Midbrain (tissue), 1 donor: ENCODE measurements at regions not wholly inside any gene's neighbourhood (a gene's known extent, or its start where the extent isn't known, plus 50 kb on each side); places are given as distances from the start of the nearest gene placed in this dataset.

Source experiments
- DNase-seq: peaks from one replicate; lab custom pipeline; 2025; lab: John Stamatoyannopoulos, UW

DNA sequence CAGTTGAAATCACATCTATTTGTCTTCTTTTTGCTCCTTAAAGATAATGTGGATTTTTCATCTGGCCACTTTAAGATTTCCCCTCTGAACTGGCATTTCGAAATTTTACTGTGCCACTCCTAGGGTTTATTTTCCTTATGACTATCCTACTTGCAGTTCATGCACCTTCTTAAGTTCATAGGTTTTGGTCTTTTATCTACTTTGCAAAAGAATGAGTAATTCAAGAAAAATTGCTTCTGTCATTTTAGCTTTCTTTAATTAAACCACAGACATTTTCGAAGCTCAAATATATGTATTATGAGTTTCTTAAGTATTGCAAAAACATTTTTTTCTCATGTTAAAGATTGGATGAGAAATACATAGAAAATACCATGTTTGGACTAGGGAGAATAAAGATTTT lies 1244.8 kb upstream of the TMPRSS15 start:
- no peak for DNase-seq

DNA sequence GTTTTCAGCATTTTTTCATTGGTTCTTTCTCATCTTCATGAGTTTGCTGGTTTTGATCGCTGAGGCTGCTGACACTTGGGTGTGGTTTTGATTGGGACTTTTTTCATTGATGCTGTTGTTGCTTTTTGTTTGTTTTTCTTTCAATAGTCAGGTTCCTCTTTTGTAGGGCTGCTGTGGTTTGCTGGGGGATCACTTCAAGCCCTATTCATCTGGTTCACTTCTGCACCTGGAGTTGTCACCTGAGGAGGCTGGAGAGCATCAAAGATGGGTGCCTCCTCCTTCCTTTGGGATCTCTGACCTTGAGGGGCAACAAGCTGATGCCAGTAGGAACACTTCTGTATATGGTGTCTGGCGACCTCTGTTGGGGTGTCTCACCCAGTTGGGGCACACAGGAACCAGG lies 1279.9 kb upstream of the TMPRSS15 start:
- no peak for DNase-seq

DNA sequence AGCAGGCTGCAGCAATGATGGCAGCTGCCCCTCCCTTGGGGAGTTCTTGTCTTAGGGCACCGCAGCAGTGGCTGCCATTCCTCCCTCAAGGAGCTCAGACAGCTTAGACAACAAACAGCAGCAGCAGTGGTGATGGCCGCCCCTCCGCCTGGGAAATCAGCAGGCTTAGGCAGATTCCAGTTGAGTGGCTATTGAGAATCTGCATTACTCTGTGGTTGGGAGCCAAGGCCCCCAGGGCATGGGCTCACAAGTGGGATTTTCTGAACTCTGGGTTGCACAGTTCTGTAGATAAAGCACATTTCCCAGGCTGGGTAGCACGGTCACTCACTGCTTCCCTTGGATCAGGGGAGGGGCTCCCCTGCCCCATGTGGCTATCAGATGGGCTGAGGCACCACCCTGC lies 1280.7 kb upstream of the TMPRSS15 start:
- no peak for DNase-seq

DNA sequence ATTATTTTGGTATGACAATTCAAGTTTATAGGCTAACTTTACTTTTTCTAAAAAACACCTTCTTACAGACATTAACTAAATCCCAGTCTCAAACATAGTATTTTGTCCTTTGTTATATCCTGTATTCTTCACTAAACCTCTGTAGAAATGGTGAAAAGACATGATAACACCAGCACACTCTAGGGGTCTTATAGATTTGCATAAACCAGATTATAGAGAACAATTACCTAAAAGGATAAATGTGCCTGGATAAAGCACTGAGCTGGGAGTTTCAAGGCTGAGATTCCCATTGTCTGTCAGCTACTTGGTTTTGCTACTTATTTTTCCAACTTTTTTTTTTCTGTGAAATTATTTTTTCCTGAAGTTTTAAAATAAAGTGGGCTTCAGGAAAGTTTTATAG lies 1288.6 kb upstream of the TMPRSS15 start:
- DNase-seq: no peak

DNA sequence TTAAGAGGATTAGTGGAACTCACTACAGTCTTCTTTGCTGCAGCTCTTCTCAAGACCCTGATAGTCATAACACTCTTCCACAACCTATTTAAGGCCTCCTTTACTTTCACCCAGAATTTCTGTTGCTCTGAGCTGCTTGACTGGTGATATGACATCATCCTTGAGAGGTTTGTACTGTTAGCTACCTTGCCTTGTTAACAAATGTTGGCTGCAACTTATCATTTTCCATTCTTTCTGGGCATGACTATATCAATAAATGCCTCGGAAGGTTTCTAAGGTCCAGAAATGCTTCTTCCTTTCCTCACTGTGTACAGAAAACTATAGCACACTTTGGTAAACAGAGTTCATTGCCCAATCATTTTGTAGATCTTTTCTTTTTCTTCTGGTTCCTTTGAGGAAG lies 1292.2 kb upstream of the TMPRSS15 start:
- no peak for DNase-seq

DNA sequence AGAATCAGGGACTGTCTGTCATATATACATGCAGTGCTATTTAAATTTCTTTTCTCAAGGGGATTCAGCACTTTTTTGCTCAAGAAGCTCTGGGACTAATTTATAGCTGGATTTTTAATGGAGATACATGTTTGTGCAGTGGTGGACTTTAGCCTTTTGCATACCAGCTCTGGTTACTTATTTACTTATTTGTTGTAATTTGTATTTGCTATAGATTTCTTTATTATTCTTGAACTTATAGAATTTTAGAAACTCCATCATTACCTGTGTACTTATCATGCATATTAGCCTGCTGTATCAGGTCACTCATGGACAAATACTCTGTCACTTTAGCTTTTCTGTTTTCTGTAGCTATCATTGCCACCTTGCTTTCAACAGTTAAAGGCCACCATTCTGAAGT lies 1296.9 kb upstream of the TMPRSS15 start:
- DNase-seq: no peak

DNA sequence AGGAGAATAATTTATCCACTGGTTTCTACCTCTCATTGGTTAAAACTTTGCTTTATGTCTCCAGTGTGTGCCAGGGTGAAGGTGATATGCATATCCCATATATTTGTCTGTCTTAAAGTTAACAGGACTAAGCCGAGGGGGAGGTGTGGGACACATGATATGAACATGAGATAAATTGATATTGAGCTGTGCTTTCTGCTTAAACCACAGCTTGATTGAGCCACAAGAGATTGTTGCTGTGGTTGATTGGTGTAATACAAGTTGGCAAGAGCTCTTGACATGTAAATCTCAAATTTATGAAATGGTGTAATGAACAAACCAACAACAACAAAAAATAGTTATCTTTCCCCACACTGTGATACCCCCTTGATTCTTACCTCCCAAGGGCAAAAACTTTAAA lies 1295.5 kb upstream of the NCAM2 start:
- DNase-seq: no peak

DNA sequence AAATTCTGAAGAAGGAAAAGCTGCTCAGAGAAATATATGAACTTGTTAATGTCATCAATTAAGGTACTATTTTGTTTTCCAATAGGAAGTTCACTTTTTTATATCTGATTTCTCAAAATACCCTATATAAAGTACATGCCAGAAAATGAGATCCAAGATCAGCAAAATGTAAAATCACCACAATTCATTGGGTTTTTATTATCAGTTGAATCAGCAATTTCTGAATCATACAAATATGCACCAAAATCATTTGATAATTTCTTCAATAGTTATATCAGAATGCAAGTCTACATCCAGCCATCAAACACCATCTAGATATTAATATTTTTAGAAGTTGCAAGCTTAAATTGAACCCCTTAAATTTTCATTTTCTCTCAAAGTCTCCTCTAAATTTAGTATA lies 1293.4 kb upstream of the NCAM2 start:
- no peak for DNase-seq

DNA sequence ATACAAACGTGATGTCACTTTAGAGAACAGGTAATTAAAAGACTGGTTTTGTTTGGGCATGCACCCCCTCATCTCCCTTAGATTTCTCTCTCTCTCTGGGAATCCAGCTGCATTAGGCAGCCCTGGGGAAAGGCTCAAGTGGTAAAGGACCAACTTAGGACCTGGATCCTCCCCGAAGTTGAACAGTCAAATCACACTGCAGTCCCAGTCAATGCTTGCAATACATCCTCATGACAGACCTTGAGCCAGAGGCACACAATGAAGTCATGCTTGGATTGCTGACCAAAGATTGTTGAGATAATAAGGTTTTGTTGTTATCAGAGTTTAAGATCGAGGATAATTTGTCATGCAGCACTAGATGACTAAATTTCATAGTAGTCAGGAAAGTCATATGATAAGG lies 1285.8 kb upstream of the NCAM2 start:
- no peak for DNase-seq

DNA sequence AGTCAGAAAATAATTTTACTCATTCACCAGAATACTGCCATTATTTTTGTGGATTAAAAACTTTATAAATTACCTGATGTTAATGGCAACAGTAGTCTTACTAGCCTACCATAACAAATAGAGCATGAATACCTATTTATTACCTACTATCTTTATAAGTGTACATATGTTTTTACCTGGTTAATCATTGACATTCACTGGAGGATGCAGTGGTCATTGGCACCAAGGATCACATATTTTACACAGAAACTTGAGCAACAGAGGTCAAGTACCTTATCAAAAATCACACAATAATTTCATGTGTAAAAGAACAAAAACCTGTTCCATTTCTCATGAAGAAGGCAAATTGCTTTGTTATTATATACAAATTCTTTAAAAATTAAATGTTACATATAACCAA lies 1284.9 kb upstream of the NCAM2 start:
- DNase-seq: no peak

DNA sequence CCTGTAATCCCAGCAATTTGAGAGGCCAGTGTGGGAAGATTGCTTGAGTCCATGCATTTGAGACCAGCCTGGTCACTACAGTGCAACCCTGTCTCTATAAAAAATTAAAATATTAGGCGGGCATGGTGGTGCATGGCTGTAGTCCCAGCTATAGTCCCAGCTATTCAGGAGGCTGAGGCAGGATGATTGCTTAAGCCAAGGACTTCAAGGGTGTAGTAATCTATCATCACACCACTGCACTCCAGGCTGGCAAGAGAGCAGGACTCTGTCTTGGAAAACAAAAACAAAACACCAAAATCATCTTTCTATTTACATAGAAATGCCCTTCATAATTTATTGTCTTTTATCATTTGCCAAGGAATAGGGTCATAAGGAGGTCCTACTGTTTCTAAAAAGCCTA lies 1274.1 kb upstream of the NCAM2 start:
- DNase-seq: no peak

DNA sequence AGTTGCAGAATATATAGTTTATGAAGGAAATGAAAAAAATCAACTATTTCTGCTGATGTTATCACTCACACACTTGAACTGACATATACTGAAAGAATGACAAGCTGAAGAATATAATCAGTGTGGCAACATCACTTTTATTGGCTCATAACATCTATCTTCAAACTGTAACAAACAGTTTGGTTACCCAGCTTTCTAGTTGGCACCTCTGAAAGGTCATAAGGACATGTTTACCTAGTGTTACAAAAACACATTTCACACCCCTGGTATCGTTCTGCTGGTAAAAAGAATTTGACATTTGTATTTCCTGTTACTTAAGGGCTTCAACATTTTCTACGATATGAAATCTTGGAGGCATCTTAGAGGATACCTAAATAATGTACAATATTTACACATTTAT lies 1267.0 kb upstream of the NCAM2 start:
- DNase-seq: no peak

DNA sequence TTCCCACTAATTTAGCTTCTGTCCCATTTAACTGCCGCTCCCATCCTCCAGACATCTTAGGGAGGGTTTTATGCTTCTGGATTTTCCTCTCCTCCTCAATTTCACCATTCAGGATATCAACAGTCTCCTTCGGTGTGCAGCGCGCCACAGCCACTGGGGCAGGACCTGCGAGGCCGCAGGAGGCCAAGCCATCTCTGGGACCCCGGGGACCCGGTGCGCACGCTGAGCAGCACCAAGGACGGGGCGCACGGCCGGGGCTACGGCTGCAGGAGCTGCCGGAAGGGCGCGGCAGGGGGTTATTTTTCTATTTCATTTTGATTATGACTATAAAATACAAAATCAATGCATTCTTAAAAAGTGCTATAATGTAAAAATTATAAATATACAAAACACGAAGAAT lies 1238.4 kb upstream of the NCAM2 start:
- no peak for DNase-seq

DNA sequence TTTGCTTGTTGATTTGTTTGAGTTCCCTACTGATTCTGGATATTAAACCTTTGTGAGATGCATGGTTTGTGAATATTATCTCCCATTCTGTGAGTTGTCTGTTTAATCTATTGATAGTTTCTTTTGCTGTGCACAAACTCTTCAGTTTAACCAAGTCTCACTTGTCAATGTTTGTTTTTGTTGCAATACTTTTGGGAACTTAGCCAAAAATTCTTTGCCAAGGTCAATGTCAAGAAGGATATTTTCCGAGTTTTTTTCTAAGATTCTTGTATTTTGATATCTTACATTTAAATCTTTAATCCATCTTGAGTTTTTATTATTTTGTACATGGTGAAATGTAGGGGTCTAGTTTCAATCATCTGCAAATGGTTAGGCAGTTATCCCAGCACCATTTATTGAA lies 1230.7 kb upstream of the NCAM2 start:
- no peak for DNase-seq

DNA sequence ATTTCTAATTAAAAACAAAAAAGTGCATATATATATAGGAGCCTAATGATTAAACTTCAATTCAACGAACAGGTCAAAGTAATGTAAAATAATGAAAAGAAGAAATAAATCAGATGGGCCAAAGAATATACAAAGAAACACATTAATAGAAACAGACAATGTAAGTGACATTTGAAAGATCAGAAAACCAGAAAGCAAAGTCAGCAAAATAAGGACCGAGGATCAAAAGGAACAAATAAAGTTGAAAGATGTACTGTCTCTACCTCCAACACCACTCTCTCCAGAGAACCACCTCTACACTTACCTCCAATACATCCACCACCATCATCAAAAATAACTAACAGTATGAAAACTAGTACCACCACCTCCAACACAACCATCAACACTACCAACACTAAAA lies 1226.3 kb upstream of the NCAM2 start:
- no peak for DNase-seq

DNA sequence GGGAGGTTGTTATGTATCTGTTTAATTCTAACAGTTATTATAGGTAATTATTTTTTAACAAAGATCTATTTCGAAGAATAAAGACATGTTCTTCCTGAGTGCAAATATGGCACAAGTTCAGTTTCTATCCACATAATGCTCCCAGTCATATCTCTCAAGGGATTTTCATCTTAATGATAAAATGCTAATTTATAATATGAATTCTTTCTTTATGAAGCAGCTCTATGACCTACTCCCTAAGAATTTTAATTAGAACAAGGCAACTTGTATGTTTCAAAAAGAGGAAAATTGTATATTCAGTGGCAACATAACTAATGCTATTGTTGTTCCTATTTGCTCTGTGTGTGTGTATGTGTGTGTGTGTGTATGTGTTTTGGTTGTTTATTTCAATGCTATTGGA lies 1222.1 kb upstream of the NCAM2 start:
- DNase-seq: no peak

DNA sequence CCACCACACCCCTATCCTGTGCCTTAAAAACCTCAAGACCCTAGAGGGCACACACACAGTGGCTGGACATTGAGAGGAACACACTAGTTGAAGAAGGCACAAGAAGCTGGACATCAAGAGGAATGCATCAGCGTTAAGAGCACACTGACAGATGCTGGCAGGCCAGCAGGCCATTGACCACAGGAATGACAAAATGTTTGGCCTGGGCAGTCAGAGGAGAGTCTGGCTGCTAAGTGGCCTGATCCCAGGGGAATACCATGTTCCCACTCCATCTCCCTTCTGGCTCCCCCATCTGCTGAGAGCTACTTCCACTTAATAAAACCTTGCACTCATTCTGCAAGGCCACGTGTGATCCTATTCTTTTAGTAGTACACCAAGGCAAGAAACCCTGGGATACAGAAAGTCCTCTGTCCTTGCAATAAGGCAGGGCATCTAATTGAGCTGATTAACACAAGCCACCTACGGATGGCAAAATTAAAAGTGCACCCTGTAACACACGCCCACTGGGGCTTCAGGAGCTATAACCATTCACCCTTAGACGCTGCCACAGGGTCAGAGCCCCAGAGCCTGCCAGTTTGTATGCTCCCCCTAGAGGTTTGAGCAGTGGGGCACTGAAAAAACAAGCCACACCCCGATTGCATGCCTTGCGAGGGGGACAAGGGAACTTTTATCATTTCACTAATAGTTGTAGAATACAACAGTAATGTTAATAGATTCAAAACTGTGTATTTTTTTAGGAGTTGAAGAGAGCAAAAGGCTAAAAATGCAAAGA lies 1216.1 kb upstream of the NCAM2 start:
- no peak for DNase-seq

DNA sequence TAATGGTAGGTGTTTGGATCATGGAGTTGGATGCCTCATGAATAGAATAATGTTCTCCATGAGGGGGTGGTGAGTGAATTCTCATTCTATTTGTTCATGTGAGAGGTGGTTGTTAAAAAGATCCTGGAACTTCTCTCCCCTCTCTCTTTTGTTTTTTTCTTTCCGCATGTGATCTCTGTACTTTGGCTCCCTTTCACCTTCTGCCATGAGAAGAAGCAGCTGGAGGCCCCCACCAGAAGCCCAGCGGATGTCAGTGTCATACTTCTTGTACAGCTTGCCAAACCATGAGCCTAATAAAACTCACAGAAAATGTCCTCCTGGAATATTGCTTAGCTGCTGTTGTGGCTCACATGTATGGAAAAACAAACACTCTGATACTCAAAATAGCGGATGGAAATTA lies 1212.3 kb upstream of the NCAM2 start:
- DNase-seq: no peak

DNA sequence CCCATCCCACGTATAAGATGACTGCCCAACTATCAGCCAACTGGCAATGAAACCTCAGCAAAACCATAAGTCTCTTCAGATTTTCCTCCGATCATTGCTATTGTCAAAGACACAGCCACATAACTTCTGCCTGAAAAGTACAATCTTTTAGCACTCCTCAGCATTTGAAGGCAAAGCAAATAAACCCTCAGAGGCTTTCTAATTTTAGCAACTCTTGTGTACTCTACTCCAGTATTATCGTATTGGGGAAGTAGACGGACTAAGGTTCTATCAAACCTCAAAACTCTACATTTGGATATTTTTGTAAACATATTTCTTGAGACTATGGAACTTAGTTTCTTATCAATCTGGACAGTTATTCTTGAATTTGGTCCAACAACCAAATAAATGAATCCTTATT lies 1206.2 kb upstream of the NCAM2 start:
- no peak for DNase-seq

DNA sequence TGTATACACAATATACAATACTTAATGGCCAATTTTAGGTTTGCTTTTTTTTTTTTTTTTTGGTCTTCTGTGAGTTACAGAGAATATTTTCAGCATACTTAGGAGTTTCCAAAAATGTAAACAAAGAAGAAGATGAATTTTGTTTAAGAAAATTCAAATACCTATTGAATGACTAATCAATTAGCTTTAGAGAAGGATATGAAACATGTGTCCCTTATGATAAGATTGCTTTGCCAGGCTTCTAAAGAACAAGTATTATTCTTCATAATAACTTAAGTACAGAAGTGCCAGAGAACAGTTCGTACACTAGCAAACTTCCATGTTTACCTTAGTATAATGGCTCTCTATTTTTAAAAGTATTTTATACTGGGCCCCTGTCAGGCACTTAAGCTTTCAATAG lies 1191.0 kb upstream of the NCAM2 start:
- no peak for DNase-seq

DNA sequence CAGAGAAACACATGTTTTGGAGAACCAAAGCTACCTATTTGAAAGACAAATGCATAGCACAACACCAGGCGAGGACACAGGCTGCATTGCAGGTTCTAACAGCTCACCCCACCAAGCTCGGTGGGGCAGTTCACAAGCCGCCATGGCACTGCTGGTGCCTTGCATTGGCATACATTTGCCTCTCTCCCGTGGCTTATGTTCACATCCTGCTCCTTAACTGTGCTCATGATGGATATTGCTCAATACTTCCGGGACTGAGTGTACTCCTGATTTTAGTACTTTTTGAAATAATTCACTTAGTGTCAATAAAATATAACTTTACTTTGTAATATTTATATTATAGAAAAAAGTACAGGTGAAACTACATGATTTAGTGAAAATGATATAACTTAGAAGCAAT lies 1187.4 kb upstream of the NCAM2 start:
- no peak for DNase-seq

DNA sequence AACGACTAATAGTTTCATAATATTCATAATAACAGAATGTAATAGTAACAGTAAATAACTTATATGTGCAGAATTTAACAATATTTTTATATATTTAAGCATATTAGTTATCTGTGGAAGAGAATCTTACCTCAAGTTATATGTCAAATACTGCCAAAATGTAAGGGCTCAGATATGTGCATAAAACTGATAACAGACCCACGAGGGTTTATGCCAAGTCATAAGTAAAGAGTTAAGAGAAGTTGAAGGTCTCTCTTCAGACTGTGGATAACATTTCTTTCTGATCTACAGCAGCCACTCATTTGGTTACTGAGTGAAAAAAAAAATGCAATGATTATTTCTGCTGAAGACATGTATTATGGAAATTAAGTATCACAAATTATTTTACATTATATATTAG lies 1167.8 kb upstream of the NCAM2 start:
- no peak for DNase-seq

DNA sequence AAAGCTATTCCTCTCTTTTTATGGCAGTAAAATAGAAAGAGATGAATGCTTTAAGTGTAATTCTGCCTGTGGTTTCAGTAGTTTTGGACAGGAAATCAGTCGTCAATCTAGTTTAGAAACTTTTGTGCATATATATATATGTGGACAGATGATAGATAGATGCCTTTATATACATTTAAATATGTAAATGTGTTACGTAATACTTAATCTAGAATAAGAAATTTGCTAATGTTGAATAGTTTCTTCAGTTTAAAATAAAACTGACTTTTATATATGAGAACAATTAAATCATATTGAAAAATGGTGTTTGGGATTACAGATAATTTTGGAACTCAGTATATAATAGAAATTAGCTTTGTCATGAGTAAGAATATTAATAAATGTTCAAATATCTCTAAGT lies 1165.7 kb upstream of the NCAM2 start:
- no peak for DNase-seq

DNA sequence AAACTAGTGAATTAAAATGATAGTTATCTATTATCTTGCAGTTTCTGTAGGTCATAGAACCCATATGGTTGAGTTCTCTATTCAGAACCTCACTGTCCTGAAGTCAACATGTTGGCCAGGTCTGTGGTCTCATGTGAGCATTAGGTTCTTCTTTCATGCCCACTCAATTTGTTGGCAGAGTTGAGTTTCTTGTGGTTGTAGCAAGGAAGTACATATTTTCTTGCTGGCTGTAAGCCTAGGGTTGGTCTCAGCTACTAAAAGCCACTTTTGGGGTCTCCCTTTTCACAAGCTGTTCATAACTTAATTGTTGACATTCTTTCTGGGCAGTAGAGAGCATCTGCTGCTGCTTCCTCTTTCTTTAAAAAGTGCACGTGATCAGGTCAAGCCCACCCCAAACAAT lies 1165.1 kb upstream of the NCAM2 start:
- no peak for DNase-seq

DNA sequence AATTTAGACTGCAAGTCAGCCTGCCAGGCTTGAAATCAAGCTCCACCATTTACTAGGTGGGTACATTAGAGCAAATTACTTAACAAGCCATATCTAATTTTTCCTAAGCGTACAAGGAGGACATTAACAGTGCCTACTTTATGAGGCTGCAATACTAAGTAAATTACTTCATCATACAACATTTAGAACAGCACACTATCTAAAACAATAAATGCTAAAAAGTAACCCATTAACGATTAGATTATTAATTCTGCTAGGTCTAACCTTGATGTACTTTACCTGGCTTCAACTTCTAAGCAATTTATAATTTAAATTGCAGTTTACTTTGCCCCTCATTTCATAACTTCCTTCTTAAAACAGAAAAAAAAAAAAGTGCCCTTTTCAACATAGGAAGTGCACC lies 1155.6 kb upstream of the NCAM2 start:
- no peak for DNase-seq
